Activated CD8-positive, alpha-beta memory T cell treated with anti-CD3 and anti-CD28 coated beads, Interleukin-2, amount 10 ng/mL, durations not matched to agents 7 days and 5 days (primary cell): ENCODE measurements at regions not wholly inside any gene's neighbourhood (a gene's known extent, or its start where the extent isn't known, plus 50 kb on each side); places are given as distances from the start of the nearest gene placed in this dataset.

Experiments
- ATAC-seq: fragments of 150-1000 bp; cut with Tn5 transposase; one replicate; pipeline ENCODE4 v1.10.0; 2021; ENCODE audit warnings: moderate library complexity
- CTCF ChIA-PET: fragments of 350-600 bp; sonication (Branson Sonifier 250); formaldehyde crosslinking; loops from one replicate; lab custom pipeline; 2021; ENCODE audit warnings: antibody characterized with exemption; lab: Charles Lee
- DNase-seq: peaks from one replicate; pipeline ENCODE4 v3.0.0-alpha.2; 2020
- H3K27ac Mint-ChIP-seq: one replicate; pipeline ENCODE4 v1.8.0; 2021; ENCODE audit warnings: mild to moderate bottlenecking, mixed read lengths
- H3K27me3 Mint-ChIP-seq: one replicate; pipeline ENCODE4 v1.8.0; 2021; ENCODE audit warnings: mixed read lengths
- H3K36me3 Mint-ChIP-seq: one replicate; pipeline ENCODE4 v1.8.0; 2021; ENCODE audit warnings: mild to moderate bottlenecking, mixed read lengths
- H3K4me1 Mint-ChIP-seq: one replicate; pipeline ENCODE4 v1.8.0; 2021; ENCODE audit warnings: mixed read lengths
- H3K4me3 Mint-ChIP-seq: one replicate; pipeline ENCODE4 v1.8.0; 2021; ENCODE audit warnings: mild to moderate bottlenecking, moderate library complexity, mixed read lengths
- H3K9me3 Mint-ChIP-seq: one replicate; pipeline ENCODE4 v1.8.0; 2022; ENCODE audit warnings: low read depth, mixed read lengths

- no peaks in the 10 kb centered on the region for H3K4me1 Mint-ChIP-seq
- ATAC-seq, result no peak
- H3K4me3 Mint-ChIP-seq, result no peak overlapping the region
- H3K27ac Mint-ChIP-seq, result no peak overlapping the region
- no peak for DNase-seq
- H3K36me3 Mint-ChIP-seq, result no peaks in the 10 kb centered on the region
- H3K9me3 Mint-ChIP-seq, result peaks cover 8% of the 10 kb centered on the region
- CTCF ChIA-PET, result no interaction called here
- H3K27me3 Mint-ChIP-seq, result no peaks in the 10 kb centered on the region
Observed at GRCh38 chr18:1458547-1458946, 553.9 kb downstream of the ADCYAP1 start.

- H3K4me3 Mint-ChIP-seq, result no peak overlapping the region
- CTCF ChIA-PET, result no interaction called here
- H3K9me3 Mint-ChIP-seq, result peaks cover 6% of the 10 kb centered on the region
- H3K27me3 Mint-ChIP-seq, result no peaks in the 10 kb centered on the region
- DNase-seq, result no peak
- H3K36me3 Mint-ChIP-seq, result no peaks in the 10 kb centered on the region
- H3K4me1 Mint-ChIP-seq, result no peaks in the 10 kb centered on the region
- H3K27ac Mint-ChIP-seq, result no peak overlapping the region
- no peak for ATAC-seq
Observed at GRCh38 chr18:1463981-1464380, 559.3 kb downstream of the ADCYAP1 start.

- H3K4me1 Mint-ChIP-seq, result no peaks in the 10 kb centered on the region
- no peaks in the 10 kb centered on the region for H3K36me3 Mint-ChIP-seq
- CTCF ChIA-PET, result no interaction called here
- no peak for DNase-seq
- H3K27ac Mint-ChIP-seq, result no peak overlapping the region
- H3K9me3 Mint-ChIP-seq, result peaks cover 4% of the 10 kb centered on the region
- H3K27me3 Mint-ChIP-seq, result no peaks in the 10 kb centered on the region
- ATAC-seq, result no peak
- H3K4me3 Mint-ChIP-seq, result no peak overlapping the region
Observed at GRCh38 chr18:1464444-1465217, 560.0 kb downstream of the ADCYAP1 start.

GRCh38 chr18:1466035-1466434 lies 561.4 kb downstream of the ADCYAP1 start:
- no peak for ATAC-seq
- Mint-ChIP-seq H3K27ac (no peak overlapping the region), H3K27me3 (no peaks in the 10 kb centered on the region), H3K9me3 (peaks cover under 1% of the 10 kb centered on the region), H3K36me3 (no peaks in the 10 kb centered on the region), H3K4me1 (no peaks in the 10 kb centered on the region), H3K4me3 (no peak overlapping the region)
- DNase-seq, result no peak
- CTCF ChIA-PET, result no interaction called here

- no peak overlapping the region for H3K27ac Mint-ChIP-seq
- CTCF ChIA-PET, result no interaction called here
- H3K36me3 Mint-ChIP-seq, result no peaks in the 10 kb centered on the region
- DNase-seq, result no peak
- H3K27me3 Mint-ChIP-seq, result no peaks in the 10 kb centered on the region
- no peaks in the 10 kb centered on the region for H3K4me1 Mint-ChIP-seq
- ATAC-seq, result no peak
- H3K9me3 Mint-ChIP-seq, result no peaks in the 10 kb centered on the region
- H3K4me3 Mint-ChIP-seq, result no peak overlapping the region
Observed at GRCh38 chr18:1467461-1467964, 562.8 kb downstream of the ADCYAP1 start.

GRCh38 chr18:1468550-1468949 lies 563.9 kb downstream of the ADCYAP1 start:
- no peaks in the 10 kb centered on the region for H3K4me1 Mint-ChIP-seq
- ATAC-seq, result no peak
- no peaks in the 10 kb centered on the region for H3K27me3 Mint-ChIP-seq
- no peaks in the 10 kb centered on the region for H3K36me3 Mint-ChIP-seq
- no peak overlapping the region for H3K27ac Mint-ChIP-seq
- CTCF ChIA-PET, result no interaction called here
- H3K4me3 Mint-ChIP-seq, result no peak overlapping the region
- DNase-seq, result no peak
- H3K9me3 Mint-ChIP-seq, result no peaks in the 10 kb centered on the region

- no peak overlapping the region for H3K27ac Mint-ChIP-seq
- H3K27me3 Mint-ChIP-seq, result no peaks in the 10 kb centered on the region
- CTCF ChIA-PET, result no interaction called here
- H3K4me1 Mint-ChIP-seq, result no peaks in the 10 kb centered on the region
- H3K9me3 Mint-ChIP-seq, result no peaks in the 10 kb centered on the region
- no peak for DNase-seq
- no peak for ATAC-seq
- no peaks in the 10 kb centered on the region for H3K36me3 Mint-ChIP-seq
- H3K4me3 Mint-ChIP-seq, result no peak overlapping the region
Observed at GRCh38 chr18:1475867-1476266, 571.2 kb downstream of the ADCYAP1 start.

GRCh38 chr18:1480309-1480708 lies 575.6 kb downstream of the ADCYAP1 start:
- Mint-ChIP-seq H3K4me1 (no peaks in the 10 kb centered on the region), H3K36me3 (no peaks in the 10 kb centered on the region), H3K27me3 (no peaks in the 10 kb centered on the region), H3K4me3 (no peak overlapping the region), H3K9me3 (no peaks in the 10 kb centered on the region), H3K27ac (no peak overlapping the region)
- ATAC-seq, result no peak
- no peak for DNase-seq
- CTCF ChIA-PET, result no interaction called here

- no peak overlapping the region for H3K4me3 Mint-ChIP-seq
- no peak overlapping the region for H3K27ac Mint-ChIP-seq
- H3K4me1 Mint-ChIP-seq, result no peaks in the 10 kb centered on the region
- no peaks in the 10 kb centered on the region for H3K36me3 Mint-ChIP-seq
- ATAC-seq (no peak), DNase-seq (no peak)
- H3K9me3 Mint-ChIP-seq, result peaks cover 2% of the 10 kb centered on the region
- H3K27me3 Mint-ChIP-seq, result no peaks in the 10 kb centered on the region
- CTCF ChIA-PET, result no interaction called here
Observed at GRCh38 chr18:1481577-1481976, 576.9 kb downstream of the ADCYAP1 start.

- Mint-ChIP-seq H3K4me3 (no peak overlapping the region), H3K9me3 (peaks cover 4% of the 10 kb centered on the region), H3K36me3 (no peaks in the 10 kb centered on the region), H3K27me3 (no peaks in the 10 kb centered on the region), H3K27ac (no peak overlapping the region), H3K4me1 (no peaks in the 10 kb centered on the region)
- DNase-seq (no peak), ATAC-seq (no peak)
- CTCF ChIA-PET, result no interaction called here
Observed at GRCh38 chr18:1483385-1483784, 578.7 kb downstream of the ADCYAP1 start.

- CTCF ChIA-PET, result no interaction called here
- peaks cover 4% of the 10 kb centered on the region for H3K9me3 Mint-ChIP-seq
- H3K27ac Mint-ChIP-seq, result no peak overlapping the region
- no peaks in the 10 kb centered on the region for H3K36me3 Mint-ChIP-seq
- H3K4me3 Mint-ChIP-seq, result no peak overlapping the region
- no peaks in the 10 kb centered on the region for H3K27me3 Mint-ChIP-seq
- no peak for DNase-seq
- H3K4me1 Mint-ChIP-seq, result no peaks in the 10 kb centered on the region
- no peak for ATAC-seq
Observed at GRCh38 chr18:1487457-1487856, 582.8 kb downstream of the ADCYAP1 start.

GRCh38 chr18:1488394-1488793 lies 583.7 kb downstream of the ADCYAP1 start:
- H3K36me3 Mint-ChIP-seq, result no peaks in the 10 kb centered on the region
- no peak overlapping the region for H3K27ac Mint-ChIP-seq
- H3K4me3 Mint-ChIP-seq, result no peak overlapping the region
- H3K4me1 Mint-ChIP-seq, result no peaks in the 10 kb centered on the region
- ATAC-seq (no peak), DNase-seq (no peak)
- no peaks in the 10 kb centered on the region for H3K27me3 Mint-ChIP-seq
- CTCF ChIA-PET, result no interaction called here
- H3K9me3 Mint-ChIP-seq, result peaks cover 4% of the 10 kb centered on the region

GRCh38 chr18:1488957-1489356 lies 584.3 kb downstream of the ADCYAP1 start:
- ATAC-seq (no peak), DNase-seq (no peak)
- Mint-ChIP-seq H3K27ac (no peak overlapping the region), H3K4me3 (no peak overlapping the region), H3K9me3 (peaks cover 4% of the 10 kb centered on the region), H3K4me1 (no peaks in the 10 kb centered on the region), H3K27me3 (no peaks in the 10 kb centered on the region), H3K36me3 (no peaks in the 10 kb centered on the region)
- CTCF ChIA-PET, result no interaction called here

- DNase-seq, result no peak
- Mint-ChIP-seq H3K27ac (no peak overlapping the region), H3K4me3 (no peak overlapping the region), H3K4me1 (no peaks in the 10 kb centered on the region), H3K27me3 (no peaks in the 10 kb centered on the region), H3K36me3 (no peaks in the 10 kb centered on the region), H3K9me3 (peaks cover 4% of the 10 kb centered on the region)
- no peak for ATAC-seq
- CTCF ChIA-PET, result no interaction called here
Observed at GRCh38 chr18:1495387-1495786, 590.7 kb downstream of the ADCYAP1 start.
